HG02763 (cell line): ENCODE measurements at regions not wholly inside any gene's neighbourhood (a gene's known extent, or its start where the extent isn't known, plus 50 kb on each side); places are given as distances from the start of the nearest gene placed in this dataset.
"Not testable (repeated sequence)": the region's sequence is repeated elsewhere in the genome, so short reads cannot be mapped to it uniquely, and the experiment has no call there.

Experiments used
- ATAC-seq: cut with Tn5 transposase; IDR thresholded peaks from one replicate; pipeline ENCODE4 v1.9.1; 2021; ENCODE audit warnings: mild to moderate bottlenecking, moderate library complexity; ENCODE audit not compliant: unreplicated experiment

GRCh38 chr4:118586357-118586790, 98.8 kb upstream of the METTL14 start:
- no peak for ATAC-seq

DNA sequence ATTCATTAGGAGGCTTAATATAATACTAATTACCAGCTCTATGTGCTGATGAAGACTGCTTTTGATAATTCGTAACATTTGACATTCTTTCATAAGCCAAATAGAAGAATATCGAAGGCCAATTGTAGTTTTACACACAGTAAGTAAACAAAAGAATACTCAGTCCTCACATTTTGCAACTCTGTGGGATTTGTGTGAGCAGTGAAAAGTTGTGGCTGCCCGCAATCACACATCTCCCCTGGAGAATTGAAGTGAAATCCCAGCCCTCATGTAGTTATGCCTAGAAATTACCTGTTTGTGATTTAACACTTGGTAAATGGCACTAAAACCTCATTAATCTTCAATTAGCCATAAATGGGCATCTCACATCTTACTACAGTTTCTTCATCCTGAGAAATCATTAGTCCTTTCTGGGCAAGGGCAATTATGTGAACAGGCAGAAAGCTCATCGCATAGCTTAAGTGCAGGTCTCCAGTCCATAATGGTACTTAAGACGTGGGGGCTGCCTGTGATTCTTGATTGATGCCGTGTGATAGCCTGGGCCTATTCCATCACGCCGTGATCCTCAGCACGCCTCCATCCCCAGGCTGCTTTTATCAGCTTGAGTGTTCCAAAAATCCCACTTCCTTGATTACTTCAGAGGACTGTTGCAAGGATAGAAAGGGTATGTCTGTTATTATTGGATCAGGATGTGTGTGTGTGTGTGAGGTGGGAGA, 97.9 kb upstream of the METTL14 start:
- no peak for ATAC-seq

- no peak for ATAC-seq
Measured at GRCh38 chr4:118587946-118588345, 97.2 kb upstream of the METTL14 start.

DNA sequence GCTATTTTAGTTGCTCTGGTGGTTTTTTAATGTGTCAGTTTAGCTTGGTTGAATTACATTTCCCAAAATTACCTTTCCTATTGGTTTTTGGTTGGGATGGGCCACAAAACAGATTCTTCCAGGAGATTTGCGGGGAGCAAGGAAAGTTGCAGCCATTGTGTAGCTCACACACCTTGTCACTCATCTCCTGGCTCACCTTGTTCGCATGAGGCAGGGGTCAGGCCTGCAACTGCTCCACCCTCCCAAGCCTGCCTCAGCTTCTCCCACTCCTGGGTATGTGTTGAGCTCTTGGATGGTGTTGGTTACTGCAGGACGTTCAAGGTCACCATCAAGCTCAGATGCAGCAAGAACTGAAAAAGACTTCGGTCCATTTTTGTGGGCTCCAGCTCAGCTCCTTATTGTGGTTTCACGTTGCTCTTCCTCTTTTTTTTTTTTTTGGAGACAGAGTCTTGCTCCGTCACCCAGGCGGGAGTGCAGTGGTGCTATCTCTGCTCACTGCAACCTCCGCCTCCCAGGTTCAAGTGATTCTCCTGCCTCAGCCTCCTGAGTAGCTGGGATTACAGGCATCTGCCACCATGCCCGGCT, 95.6 kb upstream of the METTL14 start:
- no peak for ATAC-seq

- peak; percentile 98 for ATAC-seq
Measured at GRCh38 chr4:118591339-118592046, 93.7 kb upstream of the METTL14 start.

DNA sequence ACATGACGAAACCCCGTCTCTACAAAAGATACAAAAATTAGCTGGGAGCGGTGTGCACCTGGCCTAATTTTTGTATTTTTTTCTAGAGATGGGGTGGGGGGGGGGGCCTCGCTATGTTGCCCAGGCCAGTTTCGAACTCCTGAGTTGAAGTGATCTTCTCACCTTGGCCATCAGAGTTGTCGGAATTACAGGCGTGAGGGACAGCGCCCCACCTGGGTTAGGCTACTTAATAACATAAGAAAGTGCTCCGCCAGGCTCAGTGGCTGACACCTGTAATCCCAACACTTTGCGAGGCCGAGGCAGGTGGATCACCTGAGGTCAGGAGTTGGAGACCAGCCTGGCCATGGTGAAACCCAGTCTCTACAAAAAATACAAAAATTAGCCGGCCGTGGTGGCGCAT, 92.9 kb upstream of the METTL14 start:
- not testable (repeated sequence) for ATAC-seq

DNA sequence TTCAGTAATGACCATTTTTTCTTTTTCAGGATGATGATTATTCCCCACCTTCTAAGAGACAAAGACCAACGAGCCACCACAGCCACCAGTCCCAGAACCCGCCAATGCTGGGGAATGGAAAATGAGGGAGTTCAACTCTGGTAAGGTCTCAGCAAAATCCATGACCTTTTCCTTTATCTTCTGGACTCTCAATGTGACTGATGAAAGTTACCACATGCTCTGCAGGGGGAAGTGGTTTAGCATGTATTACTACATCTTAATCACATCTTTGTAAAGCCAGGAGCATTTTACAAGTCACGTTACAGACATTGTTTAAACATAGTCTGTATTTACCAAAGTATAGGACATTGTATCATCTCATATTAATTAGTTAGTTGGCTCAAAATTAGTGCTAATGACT, 89.3 kb upstream of the METTL14 start:
- ATAC-seq: not testable (repeated sequence)

- not testable (repeated sequence) for ATAC-seq
Measured at GRCh38 chr4:118625097-118625496, 60.1 kb upstream of the METTL14 start.

GRCh38 chr4:118629697-118630096, 55.5 kb upstream of the METTL14 start:
- not testable (repeated sequence) for ATAC-seq

- not testable (repeated sequence) for ATAC-seq
Measured at GRCh38 chr4:118630897-118631296, 54.3 kb upstream of the METTL14 start.

DNA sequence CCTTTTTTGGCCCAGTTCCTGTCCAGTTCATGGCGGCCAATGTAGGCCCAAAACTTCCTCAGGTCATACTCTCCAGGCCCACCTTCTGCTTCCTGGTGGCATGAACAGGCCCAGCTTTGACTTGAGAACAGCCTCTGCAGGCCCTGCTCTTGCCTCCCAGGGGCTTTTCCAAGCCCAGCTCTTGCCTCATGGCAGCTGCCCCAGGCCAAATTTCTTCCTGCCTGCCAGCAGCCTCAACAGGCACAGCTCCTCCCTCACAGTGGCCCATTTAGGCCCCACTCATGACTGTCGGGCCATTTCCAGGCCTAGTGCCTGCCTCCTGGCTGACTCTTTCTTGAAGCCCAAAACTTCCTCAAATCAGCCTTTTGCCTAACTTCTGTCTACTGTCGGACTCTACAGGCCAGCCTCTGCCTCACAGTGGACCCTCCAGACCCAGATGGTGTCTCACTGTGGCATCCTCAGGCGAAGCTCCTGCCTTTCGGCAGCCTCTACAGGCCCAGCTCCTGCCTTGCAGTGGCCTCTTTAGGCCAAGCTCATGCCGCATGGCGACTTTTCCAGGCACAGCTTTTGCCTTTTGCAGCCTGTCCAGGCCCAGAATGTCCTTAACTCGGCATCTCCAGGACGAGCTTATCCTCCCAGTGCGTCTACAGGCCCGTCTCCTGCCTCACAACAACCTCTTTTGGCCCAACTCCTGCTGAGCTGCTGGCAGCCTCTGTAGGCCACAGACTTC, 53.7 kb upstream of the METTL14 start:
- not testable (repeated sequence) for ATAC-seq

DNA sequence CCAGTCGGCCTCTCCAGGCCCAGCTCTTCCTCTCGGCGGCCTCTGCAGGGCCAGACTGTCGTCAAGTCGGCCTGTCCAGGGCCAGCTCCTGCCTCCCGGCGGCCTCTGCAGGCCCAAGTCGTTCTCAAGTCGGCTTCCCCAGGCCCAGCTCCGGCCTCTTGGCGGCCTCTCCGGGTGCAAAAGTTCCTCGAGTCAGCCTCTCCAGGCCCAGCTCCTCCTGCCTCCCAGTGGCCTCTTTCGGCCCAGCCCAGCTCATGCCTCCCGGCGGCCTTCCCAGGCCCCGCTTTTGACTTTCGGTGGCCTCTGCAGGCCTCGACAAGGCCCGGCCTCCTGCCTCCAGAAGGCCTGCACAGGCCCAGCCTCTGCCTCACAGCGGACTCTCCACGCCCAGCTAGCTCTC, 51.7 kb upstream of the METTL14 start:
- ATAC-seq: not testable (repeated sequence)

- not testable (repeated sequence) for ATAC-seq
Measured at GRCh38 chr4:118634126-118634875, 50.9 kb upstream of the METTL14 start.
